ENCODE measurements at regions not wholly inside any gene's neighbourhood (a gene's known extent, or its start where the extent isn't known, plus 50 kb on each side); places are given as distances from the start of the nearest gene placed in this dataset.
"Not testable (repeated sequence)": the region's sequence is repeated elsewhere in the genome, so short reads cannot be mapped to it uniquely, and the experiment has no call there.

DNA sequence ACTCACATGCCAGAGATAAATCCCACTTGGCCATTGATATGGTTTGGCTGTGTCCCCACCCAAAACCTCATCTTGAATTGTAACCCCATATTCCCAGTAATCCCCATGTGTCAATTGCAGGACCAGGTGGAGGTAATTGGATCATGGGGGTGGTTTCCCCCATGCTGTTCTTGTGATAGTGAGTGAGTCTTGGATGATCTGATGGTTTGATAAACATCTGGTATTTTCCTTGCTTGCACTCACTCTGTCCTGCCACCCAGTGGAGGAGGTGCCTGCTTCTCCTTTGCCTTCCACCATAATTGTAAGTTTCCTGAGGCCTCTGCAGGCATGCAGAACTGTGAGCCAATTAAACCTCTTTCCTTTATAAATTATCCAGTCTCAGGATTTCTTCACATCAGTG, 50.4 kb upstream of the B3GAT2 start:
- H3K4me3 ChIP-seq (ENCODE audit: low read depth, poor library complexity, severe bottlenecking); intact Hi-C loops (cut with DNase I; ENCODE audit: low total_unique reads); DNase-seq (ENCODE audit: low spot score in 2 of 2): not testable (repeated sequence)

DNA sequence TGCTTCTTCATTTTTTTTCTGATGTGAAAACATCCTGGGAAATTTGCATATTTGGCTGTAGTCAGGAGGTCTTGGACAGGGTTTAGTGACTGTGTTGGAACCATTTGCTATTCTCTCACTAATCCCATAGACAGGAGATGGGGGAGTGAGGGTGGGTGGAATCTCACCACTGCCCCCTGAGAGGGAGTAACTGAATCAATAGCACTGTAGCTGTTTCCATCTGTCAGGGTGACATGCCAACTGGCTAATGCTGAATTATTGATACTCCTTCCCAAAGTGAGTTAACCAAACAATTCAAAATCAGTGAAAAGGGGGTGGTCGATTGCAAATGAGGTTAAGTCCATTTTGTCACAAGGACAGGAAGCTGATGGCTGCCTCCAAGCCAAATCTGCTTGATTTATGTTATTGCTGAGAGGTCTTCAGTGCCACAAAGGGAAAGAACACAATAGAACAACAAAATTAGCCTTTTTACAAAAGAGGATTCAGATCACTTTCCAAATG, 55.1 kb upstream of the B3GAT2 start:
- intact Hi-C loops (cut with DNase I; ENCODE audit: low total_unique reads) = no loop called here
- no peak overlapping the region for H3K4me3 ChIP-seq (ENCODE audit: low read depth, poor library complexity, severe bottlenecking)
- whole genome bisulfite sequencing, 2 donors = 8 to 11% methylated on average over 1 of the region's 1 CpG
- TF ChIP-seq, protein P1, sequence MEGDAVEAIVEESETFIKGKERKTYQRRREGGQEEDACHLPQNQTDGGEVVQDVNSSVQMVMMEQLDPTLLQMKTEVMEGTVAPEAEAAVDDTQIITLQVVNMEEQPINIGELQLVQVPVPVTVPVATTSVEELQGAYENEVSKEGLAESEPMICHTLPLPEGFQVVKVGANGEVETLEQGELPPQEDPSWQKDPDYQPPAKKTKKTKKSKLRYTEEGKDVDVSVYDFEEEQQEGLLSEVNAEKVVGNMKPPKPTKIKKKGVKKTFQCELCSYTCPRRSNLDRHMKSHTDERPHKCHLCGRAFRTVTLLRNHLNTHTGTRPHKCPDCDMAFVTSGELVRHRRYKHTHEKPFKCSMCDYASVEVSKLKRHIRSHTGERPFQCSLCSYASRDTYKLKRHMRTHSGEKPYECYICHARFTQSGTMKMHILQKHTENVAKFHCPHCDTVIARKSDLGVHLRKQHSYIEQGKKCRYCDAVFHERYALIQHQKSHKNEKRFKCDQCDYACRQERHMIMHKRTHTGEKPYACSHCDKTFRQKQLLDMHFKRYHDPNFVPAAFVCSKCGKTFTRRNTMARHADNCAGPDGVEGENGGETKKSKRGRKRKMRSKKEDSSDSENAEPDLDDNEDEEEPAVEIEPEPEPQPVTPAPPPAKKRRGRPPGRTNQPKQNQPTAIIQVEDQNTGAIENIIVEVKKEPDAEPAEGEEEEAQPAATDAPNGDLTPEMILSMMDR (IDR thresholded peaks at IDR 0.05) = no peak
- no peak for TF ChIP-seq POLR2A (IDR thresholded peaks at IDR 0.05)
- DNase-seq (ENCODE audit: low spot score in 2 of 2) = no peak

- DNase-seq (ENCODE audit: low spot score in 2 of 2) = no peak
- WGBS, 2 donors = 21 to 23% methylated on average over 5 of the region's 5 CpGs
- no peak for TF ChIP-seq POLR2A (IDR thresholded peaks at IDR 0.05)
- TF ChIP-seq, protein P1 (IDR thresholded peaks at IDR 0.05) = no peak
- no peak overlapping the region for H3K4me3 ChIP-seq (ENCODE audit: low read depth, poor library complexity, severe bottlenecking)
- intact Hi-C loops (cut with DNase I; ENCODE audit: low total_unique reads) = no loop called here
Observed at GRCh38 chr6:71012866-71013469, 56.1 kb upstream of the B3GAT2 start.

DNA sequence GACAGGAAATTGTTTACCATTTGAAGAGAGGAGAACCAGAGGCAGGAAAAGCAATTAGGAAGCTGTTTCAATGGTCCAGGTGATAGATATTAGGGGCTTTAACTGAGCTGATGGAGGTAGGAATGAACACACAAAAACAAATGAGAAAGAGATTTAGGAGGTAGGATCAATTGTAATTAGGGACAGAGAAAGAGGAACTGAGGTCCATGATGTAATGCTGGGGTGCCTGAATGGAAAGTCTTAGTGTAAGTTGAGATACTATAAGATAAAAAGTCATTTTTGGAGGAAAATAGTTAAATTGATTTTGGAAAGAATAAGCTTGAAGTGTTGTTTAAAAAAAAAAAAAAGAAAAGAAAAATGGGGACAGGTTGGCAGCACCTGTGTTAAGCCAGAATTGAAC, 58.5 kb upstream of the B3GAT2 start:
- intact Hi-C loops (cut with DNase I; ENCODE audit: low total_unique reads) = no loop called here
- H3K4me3 ChIP-seq (ENCODE audit: low read depth, poor library complexity, severe bottlenecking) = no peak overlapping the region
- TF ChIP-seq POLR2A (IDR thresholded peaks at IDR 0.05) = no peak
- TF ChIP-seq, protein P1 (IDR thresholded peaks at IDR 0.05) = no peak
- no peak for DNase-seq (ENCODE audit: low spot score in 2 of 2)

DNA sequence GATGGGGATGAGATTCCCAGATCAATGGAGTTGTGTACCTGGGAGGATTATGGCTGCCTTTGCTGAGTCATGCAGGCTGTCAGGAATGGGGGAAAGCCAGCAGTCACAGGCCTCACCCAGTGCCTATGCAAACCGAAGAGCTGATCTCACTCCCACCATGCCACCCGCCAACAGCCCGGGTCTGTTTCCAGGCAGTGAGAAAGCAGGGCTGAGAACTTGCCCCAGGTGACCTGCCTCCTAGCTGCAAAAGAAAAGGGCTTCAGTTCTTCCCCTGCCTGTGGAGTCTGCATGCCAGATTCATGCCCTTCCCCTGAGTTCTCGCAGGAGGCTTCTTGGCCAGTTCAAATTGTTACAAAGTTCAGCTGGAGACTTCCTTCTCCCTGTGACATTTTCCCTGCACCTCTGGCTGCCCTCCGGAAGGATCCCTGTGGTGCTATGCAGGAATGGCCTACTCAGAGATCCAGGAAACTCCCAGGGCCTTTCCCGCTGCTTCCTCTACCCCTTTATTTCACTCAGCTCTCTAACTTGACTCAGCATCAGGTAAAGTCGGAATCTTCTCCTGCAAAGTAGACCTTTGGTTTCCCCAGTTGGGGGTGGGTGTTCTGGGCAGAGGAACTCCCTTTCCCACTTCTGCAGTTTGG, 71.5 kb upstream of the B3GAT2 start:
- WGBS, 2 donors = 60 to 76% methylated on average over 7 of the region's 7 CpGs
- no peak overlapping the region for H3K4me3 ChIP-seq (ENCODE audit: low read depth, poor library complexity, severe bottlenecking)
- DNase-seq (ENCODE audit: low spot score in 2 of 2) = no peak
- TF ChIP-seq POLR2A (IDR thresholded peaks at IDR 0.05) = no peak
- TF ChIP-seq, protein P1 (IDR thresholded peaks at IDR 0.05) = no peak
- intact Hi-C loops (cut with DNase I; ENCODE audit: low total_unique reads) = no loop called here

- 80 to 89% methylated on average over 4 of the region's 4 CpGs for WGBS, 2 donors
- intact Hi-C loops (cut with DNase I; ENCODE audit: low total_unique reads) = no loop called here
Observed at GRCh38 chr6:71028877-71029252, 72.0 kb upstream of the B3GAT2 start.

More at GRCh38 chr6:71028877-71029252, 72.0 kb upstream of the B3GAT2 start:
- H3K4me3 ChIP-seq (ENCODE audit: low read depth, poor library complexity, severe bottlenecking) = no peak overlapping the region
- TF ChIP-seq POLR2A (IDR thresholded peaks at IDR 0.05) = no peak
- TF ChIP-seq, protein P1 (IDR thresholded peaks at IDR 0.05) = no peak
- DNase-seq (ENCODE audit: low spot score in 2 of 2) = no peak

Data from lower leg skin (tissue), 4 donors.